Transverse colon (tissue), 4 donors: ENCODE measurements at regions not wholly inside any gene's neighbourhood (a gene's known extent, or its start where the extent isn't known, plus 50 kb on each side); places are given as distances from the start of the nearest gene placed in this dataset.

Experiments
- DNase-seq: peaks from one replicate; pipeline ENCODE4 v3.0.0-alpha.2; 2019
- H3K27ac ChIP-seq, 4 donors: fragments of 200-600 bp; sonication (generic); 2 replicates each; pipeline ENCODE4 v1.5.1; 2016 to 2018; ENCODE audit warnings: inconsistent platforms in 4 of 4
- H3K27me3 ChIP-seq: fragments of 200-600 bp; sonication (generic); 2 replicates; pipeline ENCODE4 v1.5.1; 2017; ENCODE audit warnings: inconsistent platforms
- H3K36me3 ChIP-seq, 4 donors: fragments of 200-600 bp; sonication (generic); 2 replicates each; pipeline ENCODE4 v1.5.1; 2017 to 2019; ENCODE audit warnings: inconsistent platforms in 4 of 4
- H3K4me1 ChIP-seq, 4 donors: fragments of 200-600 bp; sonication (generic); 2 replicates each; pipeline ENCODE4 v1.5.1; 2017 to 2020; ENCODE audit warnings: inconsistent platforms in 4 of 4
- H3K4me3 ChIP-seq, 4 donors: fragments of 200-600 bp; sonication (generic); 1 replicate in 1 of 4; 2 replicates in 3 of 4; pipeline versions ENCODE4 v1.5.1 to v1.6.1; 2017 to 2019; ENCODE audit warnings: inconsistent platforms in 4 of 4
- H3K9me3 ChIP-seq, 2 donors: fragments of 200-600 bp; sonication (generic); 2 replicates each; pipeline ENCODE4 v1.5.1; 2017 to 2019; ENCODE audit warnings: inconsistent platforms in 2 of 2
- EP300 ChIP-seq: sonication (generic); formaldehyde crosslinking; IDR thresholded peaks from one replicate; pipeline ENCODE4 v1.6.1; 2017; ENCODE audit warnings: antibody characterized with exemption, low read depth
- POLR2A ChIP-seq: fragments of 450-650 bp; IDR thresholded peaks from one replicate; pipeline ENCODE4 v1.6.1; 2016; ENCODE audit warnings: antibody characterized with exemption, mild to moderate bottlenecking, moderate library complexity
- POLR2AphosphoS5 ChIP-seq, 3 donors: sonication (generic); formaldehyde crosslinking; IDR thresholded peaks; one replicate each; pipeline ENCODE4 v1.6.1; 2016; ENCODE audit warnings: antibody characterized with exemption in 3 of 3
- WGBS, 2 donors: methylation state at CpG; one replicate each; pipeline ENCODE4 v1.1.5; 2018; ENCODE audit warnings: low coverage in 1 of 2; 5-methylcytosine and 5-hydroxymethylcytosine counted together
- in situ Hi-C, 4 donors: fragments of 200-750 bp; cut with MboI; loops; one replicate each; pipeline versions ENCODE4 v1.15.0 to v1.15.1; 2017; ENCODE audit warnings: low sequenced_read_pairs in 3 of 4, low pct_ligation_motif_present in 1 of 4, low pct_unique_long_range_greater_than_20kb in 1 of 4
- intact Hi-C: fragments of 100-400 bp; cut with DNase I; formaldehyde crosslinking; loops from one replicate; pipeline ENCODE4 v1.15.1; 2023; ENCODE audit warnings: low total_unique reads
- TF ChIP-seq, protein P1 (sequence below), 5 experiments: fragments of 200-600 bp in 3 of 5; fragments of 450-650 bp in 2 of 5; sonication (generic) in 3 of 5; IDR thresholded peaks; 1 replicate in 2 of 5; 2 replicates in 3 of 5; pipeline ENCODE4 v1.5.1; 2016 to 2017; ENCODE audit warnings: antibody characterized with exemption in 5 of 5, inconsistent platforms in 3 of 5, mild to moderate bottlenecking in 2 of 5, moderate library complexity in 1 of 5

DNA sequence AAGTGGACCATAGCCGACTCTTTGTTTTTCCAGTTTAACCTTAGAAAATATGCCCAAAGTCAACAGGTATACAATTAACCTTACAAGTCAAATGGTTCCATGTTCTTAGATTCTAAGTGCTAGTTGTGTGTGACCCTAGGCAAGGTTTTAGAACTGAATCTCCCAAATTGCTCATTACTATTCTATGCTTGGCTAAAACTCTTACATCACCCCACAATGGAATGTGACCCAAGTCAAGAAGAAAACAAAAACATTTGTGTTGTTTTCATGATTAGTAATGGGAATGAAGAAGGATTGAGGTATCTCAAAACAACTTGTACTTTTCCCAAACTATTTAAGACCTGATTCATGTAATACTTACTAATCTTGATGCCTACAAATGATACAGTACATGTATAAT is 159.2 kb downstream of the ARRDC3 start:
- Histone ChIP-seq H3K4me3 (no peak overlapping the region), H3K36me3 (no peaks in the 10 kb centered on the region), H3K4me1 (peaks cover 0 to 10% (median 4%) of the 10 kb centered on the region in 4 donors), H3K9me3 (no peaks in the 10 kb centered on the region), H3K27ac (no peak overlapping the region), H3K27me3 (no peaks in the 10 kb centered on the region)
- intact Hi-C loops, result loop anchor here (5.0 kb wide), 1 partner anchor 163 kb away; no protein-coding TSS in a partner anchor
- 89 to 100% methylated on average over 1 of the region's 1 CpG for WGBS, 2 donors
- TF ChIP-seq POLR2AphosphoS5 (IDR thresholded peaks at IDR 0.05) (no peak), POLR2A (no peak), EP300 (no peak)
- TF ChIP-seq, protein P1, sequence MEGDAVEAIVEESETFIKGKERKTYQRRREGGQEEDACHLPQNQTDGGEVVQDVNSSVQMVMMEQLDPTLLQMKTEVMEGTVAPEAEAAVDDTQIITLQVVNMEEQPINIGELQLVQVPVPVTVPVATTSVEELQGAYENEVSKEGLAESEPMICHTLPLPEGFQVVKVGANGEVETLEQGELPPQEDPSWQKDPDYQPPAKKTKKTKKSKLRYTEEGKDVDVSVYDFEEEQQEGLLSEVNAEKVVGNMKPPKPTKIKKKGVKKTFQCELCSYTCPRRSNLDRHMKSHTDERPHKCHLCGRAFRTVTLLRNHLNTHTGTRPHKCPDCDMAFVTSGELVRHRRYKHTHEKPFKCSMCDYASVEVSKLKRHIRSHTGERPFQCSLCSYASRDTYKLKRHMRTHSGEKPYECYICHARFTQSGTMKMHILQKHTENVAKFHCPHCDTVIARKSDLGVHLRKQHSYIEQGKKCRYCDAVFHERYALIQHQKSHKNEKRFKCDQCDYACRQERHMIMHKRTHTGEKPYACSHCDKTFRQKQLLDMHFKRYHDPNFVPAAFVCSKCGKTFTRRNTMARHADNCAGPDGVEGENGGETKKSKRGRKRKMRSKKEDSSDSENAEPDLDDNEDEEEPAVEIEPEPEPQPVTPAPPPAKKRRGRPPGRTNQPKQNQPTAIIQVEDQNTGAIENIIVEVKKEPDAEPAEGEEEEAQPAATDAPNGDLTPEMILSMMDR (IDR thresholded peaks at IDR 0.05), result no peak
- in situ Hi-C loops, result loop anchor here in 3 of 4 donors (10.0 to 25.0 kb wide), 3 partner anchors 161 to 287 kb away; partner anchors contain the start of gene ARRDC3 (in 3 of the 3)
- no peak for DNase-seq

DNA sequence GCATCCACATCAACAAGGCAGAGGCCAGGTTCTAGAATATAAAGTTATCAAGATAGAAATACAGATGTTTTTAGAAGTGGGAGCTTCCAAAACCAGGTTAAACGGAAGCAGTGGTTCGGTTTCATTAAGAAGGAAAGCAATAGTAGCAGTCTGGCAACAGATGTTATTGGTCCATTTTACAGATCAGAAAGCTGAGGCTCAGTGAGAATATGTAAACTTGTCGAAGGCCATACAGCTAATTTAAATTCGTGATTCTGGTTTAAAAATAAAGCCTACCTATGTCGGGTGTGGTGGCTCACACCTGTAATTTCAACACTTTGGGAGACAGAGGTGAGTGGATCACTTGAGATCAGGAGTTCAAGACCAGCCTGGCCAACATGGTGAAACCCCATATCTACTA is 160.6 kb downstream of the ARRDC3 start:
- WGBS, 2 donors, result 78 to 87% methylated on average over 4 to 5 of the region's 5 CpGs
- in situ Hi-C loops, result loop anchor here in 3 of 4 donors (10.0 to 25.0 kb wide), 3 partner anchors 162 to 285 kb away; partner anchors contain the start of gene ARRDC3 (in 3 of the 3)
- intact Hi-C loops, result loop anchor here (5.0 kb wide), 1 partner anchor 165 kb away; no protein-coding TSS in a partner anchor
- H3K4me1 ChIP-seq, result peaks cover 0 to 14% (median 4%) of the 10 kb centered on the region in 4 donors
- DNase-seq, result no peak
- no peaks in the 10 kb centered on the region for H3K9me3 ChIP-seq
- H3K27me3 ChIP-seq, result no peaks in the 10 kb centered on the region
- TF ChIP-seq EP300, result no peak
- TF ChIP-seq POLR2A, result no peak
- TF ChIP-seq POLR2AphosphoS5 (IDR thresholded peaks at IDR 0.05), result no peak
- no peaks in the 10 kb centered on the region for H3K36me3 ChIP-seq
- H3K27ac ChIP-seq, result no peak overlapping the region
- H3K4me3 ChIP-seq, result no peak overlapping the region

DNA sequence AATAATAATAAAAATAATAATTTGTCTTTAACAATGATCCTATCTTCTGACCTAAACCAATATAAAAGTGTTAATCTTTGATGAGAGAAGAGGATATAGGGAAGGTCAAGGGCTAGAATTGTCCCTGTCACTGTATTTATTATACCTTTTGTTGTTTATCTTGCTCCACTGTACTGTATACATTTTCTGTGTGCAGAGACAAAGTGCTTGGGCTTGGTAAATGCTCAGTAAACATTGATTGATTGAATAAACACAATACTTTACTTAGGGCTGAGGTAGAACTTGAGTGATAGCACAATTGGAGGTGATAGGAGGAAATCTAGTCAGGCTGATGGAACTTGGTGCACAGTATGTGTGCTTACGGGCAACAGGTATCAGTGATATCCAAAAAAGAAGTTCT is 161.2 kb downstream of the ARRDC3 start:
- H3K27me3 ChIP-seq, result no peaks in the 10 kb centered on the region
- DNase-seq, result no peak
- WGBS, 2 donors, result 97 to 100% methylated on average over 1 of the region's 1 CpG
- in situ Hi-C loops, result loop anchor here in 3 of 4 donors (10.0 to 25.0 kb wide), 3 partner anchors 163 to 285 kb away; partner anchors contain the start of gene ARRDC3 (in 3 of the 3)
- no peak overlapping the region for H3K4me3 ChIP-seq
- intact Hi-C loops, result loop anchor here (5.0 kb wide), 1 partner anchor 165 kb away; no protein-coding TSS in a partner anchor
- no peaks in the 10 kb centered on the region for H3K9me3 ChIP-seq
- peaks cover 0 to 14% (median 4%) of the 10 kb centered on the region in 4 donors for H3K4me1 ChIP-seq
- no peaks in the 10 kb centered on the region for H3K36me3 ChIP-seq
- H3K27ac ChIP-seq, result no peak overlapping the region
- TF ChIP-seq, protein P1 (IDR thresholded peaks at IDR 0.05), result no peak
- TF ChIP-seq POLR2AphosphoS5 (IDR thresholded peaks at IDR 0.05) (no peak), POLR2A (no peak), EP300 (no peak)

DNA sequence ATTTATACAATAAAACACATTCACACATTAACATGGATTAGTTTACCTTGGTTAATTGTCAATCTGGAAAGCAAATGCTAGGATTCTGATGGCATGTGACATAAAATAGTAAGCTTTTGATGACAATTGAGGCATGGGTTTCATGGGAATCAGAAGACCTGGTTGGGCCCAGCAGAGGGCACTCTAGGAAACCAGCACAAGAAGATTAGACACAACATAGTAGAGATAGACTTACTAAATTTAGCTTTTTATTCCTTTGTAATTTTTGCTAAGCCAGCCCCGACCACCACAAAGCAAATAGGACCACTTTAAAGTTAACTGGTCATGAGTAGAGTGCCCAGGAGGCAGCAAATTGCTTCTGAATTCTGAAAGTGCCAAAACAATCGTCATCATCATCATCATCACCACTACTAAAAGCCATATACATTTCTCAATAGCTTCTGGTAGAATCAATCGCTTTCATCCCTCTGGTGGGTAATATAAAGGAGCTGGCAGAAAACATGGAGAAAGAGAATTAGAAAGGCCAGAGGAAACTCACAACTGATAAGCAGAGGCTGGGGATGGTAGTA is 163.2 kb downstream of the ARRDC3 start:
- DNase-seq, result no peak
- H3K27ac ChIP-seq, result peak overlapping the region in 1 of 4 donors; percentile 44
- H3K27me3 ChIP-seq, result no peaks in the 10 kb centered on the region
- in situ Hi-C loops (loop anchor here (10.0 to 25.0 kb wide), 4 partner anchors 115 to 283 kb away; partner anchors contain the start of gene ARRDC3 (in 3 of the 4)), intact Hi-C loops (loop anchor here (5.0 kb wide), 1 partner anchor 167 kb away; no protein-coding TSS in a partner anchor)
- no peak overlapping the region for H3K4me3 ChIP-seq
- H3K36me3 ChIP-seq, result no peaks in the 10 kb centered on the region
- peaks cover 0 to 14% (median 4%) of the 10 kb centered on the region in 4 donors for H3K4me1 ChIP-seq
- WGBS, 2 donors, result 88 to 93% methylated on average over 3 of the region's 3 CpGs
- H3K9me3 ChIP-seq, result no peaks in the 10 kb centered on the region
- TF ChIP-seq POLR2AphosphoS5 (IDR thresholded peaks at IDR 0.05), result no peak
- TF ChIP-seq, protein P1 (IDR thresholded peaks at IDR 0.05), result peak in 1 of 5 experiments; percentile 17
